GM12891 (cell line): ENCODE measurements at regions not wholly inside any gene's neighbourhood (a gene's known extent, or its start where the extent isn't known, plus 50 kb on each side); places are given as distances from the start of the nearest gene placed in this dataset.

Experiments used
- DNase-seq: peaks from one replicate; pipeline ENCODE4 v3.0.0; 2011; ENCODE audit warnings: low spot score; ENCODE audit not compliant: insufficient read length
- FAIRE-seq: peaks from 2 replicates; lab custom pipeline; 2011; peaks lifted over from hg19 to GRCh38; lab: Jason Lieb, UNC
- PAX5 ChIP-seq: IDR thresholded peaks from 2 replicates; pipeline ENCODE4 v1.6.1; 2011; ENCODE audit warnings: low read length, moderate library complexity, mild to moderate bottlenecking; ENCODE audit not compliant: insufficient read depth, severe bottlenecking
- POLR2A ChIP-seq: IDR thresholded peaks from 2 replicates; pipeline ENCODE4 v1.6.1; 2011; ENCODE audit warnings: low read depth, low read length, control low read depth
- POLR2AphosphoS5 ChIP-seq: IDR thresholded peaks from 2 replicates; pipeline ENCODE4 v1.6.1; 2011; ENCODE audit warnings: low read depth, low read length, control low read depth
- POU2F2 ChIP-seq: IDR thresholded peaks from 2 replicates; pipeline ENCODE4 v1.6.1; 2011; ENCODE audit warnings: low read depth, mild to moderate bottlenecking, control low read depth, low read length, moderate library complexity
- SPI1 ChIP-seq: IDR thresholded peaks from 2 replicates; pipeline ENCODE4 v1.6.1; 2011; ENCODE audit warnings: low read depth, low read length, control low read depth
- TAF1 ChIP-seq: IDR thresholded peaks from 2 replicates; pipeline ENCODE4 v1.6.1; 2011; ENCODE audit warnings: low read depth, low read length, control low read depth

DNA sequence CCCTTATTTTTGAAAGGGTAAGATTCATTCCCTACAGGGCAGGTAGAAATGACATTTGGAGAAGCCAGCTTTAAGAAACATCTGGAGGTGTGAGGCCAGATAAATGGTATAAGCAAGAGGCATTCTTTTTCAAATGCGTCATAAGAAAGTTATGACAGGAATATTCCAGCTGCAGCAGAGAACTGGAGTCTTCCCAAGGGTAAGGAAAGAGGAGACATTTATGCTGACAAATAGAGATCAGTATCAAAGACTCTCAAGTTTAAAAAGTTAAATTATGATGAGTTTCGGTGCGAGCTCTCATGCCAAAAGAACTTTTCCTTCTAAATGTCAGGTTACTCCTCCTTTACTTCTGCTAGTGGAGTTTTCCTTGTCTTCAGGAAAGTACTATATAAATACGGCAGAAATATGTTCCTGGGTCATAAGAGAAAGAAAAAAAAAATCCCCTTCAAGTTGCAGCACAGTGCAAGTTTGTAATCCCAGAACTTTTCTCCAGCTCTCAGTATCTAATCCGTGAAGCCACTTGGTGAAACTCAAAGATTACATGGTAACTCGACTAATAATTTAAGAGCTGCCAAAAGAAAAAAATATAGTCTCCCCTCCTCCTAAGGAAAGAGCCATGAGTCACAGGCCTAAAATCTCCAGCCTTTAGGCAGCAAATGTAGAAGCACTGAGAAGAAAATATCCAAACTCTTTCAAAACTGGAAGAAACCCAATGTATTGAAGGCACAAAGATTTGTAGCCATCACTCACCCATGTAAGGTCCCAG is 428.1 kb downstream of the MEIS1 start:
- no peak for TF ChIP-seq POLR2AphosphoS5
- TF ChIP-seq TAF1, result no peak
- no peak for TF ChIP-seq SPI1
- TF ChIP-seq PAX5, result no peak
- no peak for TF ChIP-seq POLR2A
- TF ChIP-seq POU2F2, result no peak
- FAIRE-seq, result no peak
- no peak for DNase-seq

DNA sequence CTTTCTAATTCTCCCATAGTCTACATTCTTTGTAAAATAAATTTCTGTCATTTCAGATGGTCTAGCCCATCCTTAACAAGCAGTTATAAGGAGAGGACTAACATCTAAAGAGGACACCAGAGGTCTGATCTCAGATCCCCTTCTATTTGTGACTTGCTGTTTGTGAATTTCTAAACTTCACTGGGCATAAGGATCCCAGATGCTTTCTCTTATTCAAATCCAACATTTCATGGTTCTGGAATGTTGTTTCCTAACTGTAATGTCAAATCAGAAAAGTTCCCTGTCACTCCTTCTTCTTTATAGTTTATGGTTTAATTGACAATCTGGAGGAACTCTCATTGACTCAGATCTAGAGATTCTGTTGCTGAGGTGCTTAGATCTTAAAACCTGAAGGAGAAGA is 430.2 kb downstream of the MEIS1 start:
- DNase-seq (no peak), FAIRE-seq (no peak)
- TF ChIP-seq POLR2A (no peak), SPI1 (no peak), POU2F2 (no peak), POLR2AphosphoS5 (no peak), TAF1 (no peak), PAX5 (no peak)

DNA sequence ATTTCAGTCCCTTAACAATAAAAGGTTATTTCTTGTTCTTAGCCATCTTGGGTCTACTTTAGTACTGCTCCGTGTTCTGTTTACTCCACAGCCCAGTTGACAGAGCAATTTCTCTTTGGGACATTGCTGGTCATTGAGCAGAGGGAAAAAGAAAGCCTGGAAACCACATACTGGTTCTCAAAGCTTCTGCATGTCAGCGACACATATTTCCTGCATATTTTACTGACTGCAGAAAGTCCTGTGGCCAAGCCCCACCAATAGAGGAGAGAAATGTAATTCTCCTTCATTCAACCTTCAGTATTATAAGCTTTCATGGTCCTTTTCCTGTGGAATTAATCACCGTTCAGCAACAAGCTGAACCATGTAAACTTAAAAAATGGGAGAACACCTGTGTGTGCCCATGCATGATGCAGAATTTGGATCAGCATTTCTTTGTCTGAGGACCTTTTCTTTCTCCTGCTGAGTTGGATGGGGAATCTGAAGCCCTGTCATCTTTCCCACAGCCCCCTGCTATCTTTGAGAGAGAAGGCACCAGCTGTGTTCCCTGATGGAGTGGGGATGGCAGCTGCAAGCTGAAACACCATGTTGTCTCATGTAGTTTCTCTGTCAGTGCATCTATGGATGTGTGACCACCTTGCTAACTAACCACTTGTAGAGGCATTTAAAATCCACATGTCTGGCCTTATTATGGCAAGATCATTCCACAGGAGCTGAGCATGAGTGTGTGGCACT is 431.6 kb downstream of the MEIS1 start:
- no peak for FAIRE-seq
- no peak for DNase-seq
- TF ChIP-seq POLR2AphosphoS5 (no peak), SPI1 (no peak), TAF1 (no peak), PAX5 (no peak), POU2F2 (no peak), POLR2A (no peak)

DNA sequence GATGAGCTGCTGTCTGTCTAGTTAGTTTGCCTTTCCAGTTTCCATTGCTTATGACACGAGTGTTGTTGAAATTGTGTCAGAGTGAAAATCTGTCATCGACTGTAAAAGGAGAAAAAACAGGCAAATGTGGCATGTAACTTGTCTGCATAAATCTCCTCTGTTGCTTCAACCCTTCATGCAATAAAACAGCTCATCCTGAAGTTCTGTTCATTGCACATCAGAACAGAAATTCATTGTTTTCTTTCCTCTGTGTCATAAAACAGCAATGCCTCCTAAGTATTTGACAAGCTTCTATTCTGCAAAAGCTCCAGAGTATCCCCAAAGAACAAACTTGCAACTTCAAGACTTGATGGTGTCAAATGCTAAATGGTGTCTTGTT is 432.1 kb downstream of the MEIS1 start:
- TF ChIP-seq TAF1 (no peak), POU2F2 (no peak), PAX5 (no peak), POLR2A (no peak), POLR2AphosphoS5 (no peak), SPI1 (no peak)
- DNase-seq, result no peak
- FAIRE-seq, result no peak

DNA sequence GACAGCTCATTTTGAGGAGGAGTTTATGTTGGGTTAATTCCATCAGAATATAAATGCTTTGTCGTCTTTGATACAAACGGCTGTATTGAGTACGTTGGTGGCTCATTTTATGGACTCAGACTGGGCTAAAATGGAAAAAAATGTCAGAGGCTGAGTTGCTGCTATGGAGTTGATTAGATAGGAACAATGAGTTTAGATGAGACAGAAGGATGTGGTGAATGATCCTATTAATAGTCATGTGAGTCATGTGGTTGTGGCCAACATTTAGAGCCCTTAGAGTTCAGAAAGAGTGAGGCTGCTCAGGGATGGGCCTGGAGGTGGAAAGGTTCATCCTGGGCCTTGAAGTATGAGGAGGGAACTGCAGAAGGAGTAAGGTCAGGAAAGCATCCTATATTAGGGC is 434.2 kb downstream of the MEIS1 start:
- no peak for DNase-seq
- no peak for FAIRE-seq
- TF ChIP-seq PAX5, result no peak
- TF ChIP-seq TAF1, result no peak
- no peak for TF ChIP-seq POLR2AphosphoS5
- no peak for TF ChIP-seq POU2F2
- no peak for TF ChIP-seq POLR2A
- no peak for TF ChIP-seq SPI1

DNA sequence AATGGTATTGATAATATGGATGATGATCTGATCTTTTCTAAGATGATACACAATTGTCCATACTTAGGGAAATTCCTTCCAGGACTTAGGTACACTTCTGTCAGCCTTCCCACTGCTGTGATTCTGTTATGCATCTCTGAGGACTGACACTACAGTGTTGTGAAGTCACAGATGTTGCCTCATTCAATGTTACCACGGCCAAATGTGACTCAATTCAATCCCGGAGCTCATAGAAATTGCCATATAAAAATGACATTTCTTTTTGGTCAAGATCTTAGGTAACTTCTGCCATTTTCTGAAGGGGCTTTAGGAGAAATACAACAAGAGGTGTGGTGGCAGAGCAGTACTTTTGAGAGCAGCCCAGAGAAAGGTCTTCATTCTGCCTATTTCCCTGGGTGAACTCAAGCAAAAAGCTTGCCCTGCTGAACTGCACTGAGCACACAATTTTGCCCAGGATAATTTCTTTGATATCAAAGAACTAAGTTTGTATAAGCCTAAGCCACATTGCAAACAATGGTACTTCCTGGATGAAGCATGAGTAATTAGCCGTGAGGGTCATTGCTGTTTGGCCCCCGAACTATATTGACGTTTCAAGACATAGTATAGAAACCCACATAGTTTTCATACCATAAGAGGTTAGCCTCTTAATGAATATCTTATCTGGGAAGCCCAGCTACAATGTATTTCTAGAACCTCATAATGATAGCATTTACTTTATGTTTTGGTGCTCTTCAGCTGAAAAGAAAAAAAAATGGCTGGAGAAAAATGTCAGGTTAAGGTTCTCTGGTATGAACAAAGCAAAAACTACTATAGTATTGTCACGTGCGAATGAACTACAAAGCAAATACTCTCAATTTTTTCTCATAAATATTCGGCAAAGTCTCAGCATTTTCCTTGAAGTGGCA is 437.4 kb downstream of the MEIS1 start:
- DNase-seq, result no peak
- TF ChIP-seq POLR2AphosphoS5, result no peak
- no peak for TF ChIP-seq POU2F2
- no peak for TF ChIP-seq PAX5
- no peak for TF ChIP-seq TAF1
- TF ChIP-seq POLR2A, result no peak
- no peak for FAIRE-seq

DNA sequence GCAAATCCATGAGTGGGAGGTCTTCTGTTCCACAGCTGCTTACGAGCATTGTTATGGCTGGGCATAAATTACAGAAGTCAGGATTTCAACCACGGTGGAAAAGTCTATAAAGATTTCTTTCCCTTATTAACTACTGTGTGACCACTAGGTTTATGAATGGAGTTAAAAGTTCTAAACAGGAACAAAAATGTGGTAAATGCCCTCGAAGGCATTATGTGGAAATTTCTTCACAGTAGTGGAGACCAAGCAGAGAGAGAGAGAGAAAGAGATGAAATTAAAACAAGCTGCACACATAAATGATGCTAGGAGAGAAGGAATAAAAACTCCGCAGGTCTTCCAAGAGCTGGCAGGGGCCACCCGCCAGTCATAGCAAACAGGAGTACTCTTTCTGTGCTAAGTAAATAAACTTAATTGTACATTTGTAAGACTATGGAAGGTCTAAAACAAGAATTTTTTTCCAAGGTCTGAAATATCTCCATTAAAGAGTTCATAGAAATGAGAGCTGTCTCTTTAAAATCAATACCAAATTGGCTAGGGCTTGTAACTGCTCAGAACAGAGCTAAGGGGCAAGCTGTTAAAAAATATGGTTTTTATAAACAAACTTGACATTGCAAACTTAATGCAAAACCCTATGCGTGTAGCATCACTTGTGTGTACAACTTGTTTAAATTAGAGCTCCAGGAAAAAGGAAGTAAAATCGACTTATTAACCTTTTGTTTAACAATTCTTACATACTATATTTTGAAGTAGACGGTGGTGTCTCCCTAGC is 438.2 kb downstream of the MEIS1 start:
- TF ChIP-seq POLR2AphosphoS5, result no peak
- no peak for TF ChIP-seq POLR2A
- no peak for TF ChIP-seq POU2F2
- no peak for TF ChIP-seq SPI1
- TF ChIP-seq PAX5, result no peak
- no peak for TF ChIP-seq TAF1
- FAIRE-seq, result no peak

DNA sequence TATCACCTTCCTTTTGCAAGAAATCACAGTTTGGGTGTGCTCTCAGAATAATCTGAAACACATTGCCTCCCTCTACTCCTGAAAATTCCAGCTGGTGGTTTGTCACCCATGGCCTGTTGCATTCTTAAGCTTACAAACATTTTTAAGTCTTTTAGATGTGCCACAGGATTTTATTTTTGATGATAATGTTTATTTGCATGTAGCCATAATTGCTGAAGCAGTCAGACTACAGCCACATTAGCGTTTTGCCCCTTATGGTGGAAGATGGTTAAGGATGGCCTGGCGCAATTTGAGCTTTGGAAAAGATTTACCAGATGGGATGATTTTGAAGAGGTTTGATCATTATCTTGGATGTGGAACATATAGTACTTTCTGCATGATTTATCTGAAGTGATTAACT is 439.5 kb downstream of the MEIS1 start:
- no peak for TF ChIP-seq POU2F2
- no peak for TF ChIP-seq PAX5
- TF ChIP-seq TAF1, result no peak
- TF ChIP-seq POLR2AphosphoS5, result no peak
- TF ChIP-seq POLR2A, result no peak
- TF ChIP-seq SPI1, result no peak
- no peak for DNase-seq
- FAIRE-seq, result no peak

More for the DNA sequence above, 438.2 kb downstream of the MEIS1 start:
- no peak for DNase-seq

DNA sequence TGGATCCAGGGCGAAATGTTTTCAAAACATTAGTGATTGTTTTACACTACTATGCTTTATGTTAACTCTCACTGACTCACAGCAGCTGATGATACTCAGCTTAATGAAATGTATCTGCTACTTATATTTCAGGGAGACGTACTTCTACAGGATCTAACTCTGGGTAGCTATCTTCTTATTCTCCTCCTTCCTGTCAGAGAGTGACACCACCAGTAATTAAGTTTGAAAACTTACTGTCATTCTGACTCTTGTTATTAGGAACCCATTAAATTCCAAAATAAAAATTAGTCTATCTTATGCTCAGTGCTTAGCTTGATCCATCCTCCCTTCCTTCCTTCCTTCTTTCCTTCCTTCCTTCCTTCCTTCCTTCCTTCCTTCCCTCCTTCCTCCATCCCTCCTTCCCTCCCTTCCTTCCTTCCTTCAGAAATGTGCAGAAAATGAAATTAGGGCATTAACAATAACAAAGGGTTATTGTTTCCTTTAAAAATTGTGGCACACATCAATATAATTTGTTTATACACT is 441.1 kb downstream of the MEIS1 start:
- no peak for TF ChIP-seq POLR2A
- TF ChIP-seq SPI1, result no peak
- no peak for TF ChIP-seq TAF1
- TF ChIP-seq POLR2AphosphoS5, result no peak
- TF ChIP-seq PAX5, result no peak
- TF ChIP-seq POU2F2, result no peak
- DNase-seq, result no peak
- FAIRE-seq, result no peak
